ENCODE measurements at regions not wholly inside any gene's neighbourhood (a gene's known extent, or its start where the extent isn't known, plus 50 kb on each side); places are given as distances from the start of the nearest gene placed in this dataset.

GRCh38 chr7:136163340-136163801 is 186.2 kb upstream of the MTPN start:
- TF ChIP-seq CTCF (IDR thresholded peaks at IDR 0.05; ENCODE audit: low read length), result no peak
- no peak for TF ChIP-seq EZH2 (IDR thresholded peaks at IDR 0.05; ENCODE audit: borderline replicate concordance, low read length)

Measured in OCI-LY1 (cell line).